HCT116 (cell line): ENCODE measurements at regions not wholly inside any gene's neighbourhood (a gene's known extent, or its start where the extent isn't known, plus 50 kb on each side); places are given as distances from the start of the nearest gene placed in this dataset.

Experiments used
- ATAC-seq: fragments of 200-7000 bp; cut with Tn5 transposase; 2 replicates; pipeline ENCODE4 v1.9.1; 2020; ENCODE audit warnings: mild to moderate bottlenecking, moderate library complexity
- BruUV-seq: library from RNA; stranded (reverse); fragments of 400-500 nt; replicated peaks from 2 replicates; lab custom pipeline; 2021; lab: Mats Ljungman, UMichigan
- CTCF ChIA-PET: fragments of 300-600 bp; sonication (Branson Sonifier 250); formaldehyde crosslinking; loops from one replicate; lab custom pipeline; 2021; ENCODE audit warnings: antibody characterized with exemption; lab: Charles Lee
- POLR2A ChIA-PET: fragments of 300-600, 350-600 bp; sonication (Branson Sonifier 250); formaldehyde crosslinking; loops from one replicate; lab custom pipeline; 2021; ENCODE audit warnings: antibody characterized with exemption; lab: Charles Lee
- RAD21 ChIA-PET, 2 experiments: fragments of 300-600 bp; sonication (Branson Sonifier 250); formaldehyde crosslinking; loops; one replicate each; lab custom pipeline; 2023; ENCODE audit warnings: low total read pairs in 2 of 2; ENCODE audit not compliant: uncharacterized antibody in 2 of 2, unreplicated experiment in 2 of 2, low non-redundant PET in 1 of 2; lab: Charles Lee
- DNase-seq: peaks from one replicate; pipeline ENCODE4 v3.0.0-alpha.2; 2010; ENCODE audit warnings: low read depth, low spot score
- H2AFZ ChIP-seq: fragments of 200-600 bp; shearing (Covaris generic), sonication (generic); 2 replicates; pipeline ENCODE4 v1.6.1; 2017; ENCODE audit warnings: low read depth, mixed run types, mixed read lengths, antibody characterized with exemption, low read length; ENCODE audit not compliant: poor library complexity, severe bottlenecking
- H3K27ac ChIP-seq: 2 replicates; pipeline ENCODE4 v1.5.1; 2012; ENCODE audit warnings: low read depth, low read length
- H3K27me3 ChIP-seq: fragments of 200-600 bp; sonication (generic); 2 replicates; pipeline ENCODE4 v1.6.1; 2016; ENCODE audit warnings: mixed run types, low read length, mixed read lengths; ENCODE audit not compliant: insufficient read depth
- H3K36me3 ChIP-seq, 2 experiments: fragments of 200-500 bp in 1 of 2; fragments of 200-600 bp in 1 of 2; sonication (Bioruptor generic) in 1 of 2; sonication (generic) in 1 of 2; 2 replicates each; pipeline versions ENCODE4 v1.5.1 to v1.6.1; 2014 to 2016; ENCODE audit warnings: low read length in 2 of 2, inconsistent platforms in 1 of 2, mixed read lengths in 1 of 2, mixed run types in 1 of 2; ENCODE audit not compliant: insufficient read depth in 2 of 2, control insufficient read depth in 1 of 2
- H3K4me1 ChIP-seq, 2 experiments: fragments of 200-600 bp in 1 of 2; sonication (generic) in 1 of 2; 2 replicates each; pipeline versions ENCODE4 v1.5.1 to v1.6.1; 2012 to 2017; ENCODE audit warnings: low read length in 2 of 2, inconsistent platforms in 1 of 2, mild to moderate bottlenecking in 1 of 2, mixed read lengths in 1 of 2, mixed run types in 1 of 2, moderate library complexity in 1 of 2; ENCODE audit not compliant: insufficient read depth in 2 of 2, control insufficient read depth in 1 of 2
- H3K4me2 ChIP-seq: fragments of 200-600 bp; sonication (generic); 2 replicates; pipeline ENCODE4 v1.6.1; 2017; ENCODE audit warnings: mixed run types, low read length, mixed read lengths
- H3K4me3 ChIP-seq, 2 experiments: fragments of 200-600 bp in 1 of 2; sonication (generic) in 1 of 2; replicated peaks in 1 of 2; 2 replicates each; pipeline ENCODE4 v1.5.1; 2011 to 2016; ENCODE audit warnings: low read length in 2 of 2, control low read depth in 1 of 2, low read depth in 1 of 2, mild to moderate bottlenecking in 1 of 2, mixed read lengths in 1 of 2, mixed run types in 1 of 2
- H3K79me2 ChIP-seq: fragments of 200-600 bp; sonication (generic); 2 replicates; pipeline ENCODE4 v1.6.1; 2017; ENCODE audit warnings: mild to moderate bottlenecking, mixed run types, low read length, moderate library complexity, mixed read lengths; ENCODE audit not compliant: insufficient read depth
- H3K9ac ChIP-seq: fragments of 200-600 bp; sonication (generic); 2 replicates; pipeline ENCODE4 v1.6.1; 2016; ENCODE audit warnings: low read length, mixed read lengths
- H3K9me2 ChIP-seq: fragments of 200-600 bp; sonication (generic), shearing (Covaris generic); 2 replicates; pipeline ENCODE4 v1.6.1; 2017; ENCODE audit warnings: mixed run types, mild to moderate bottlenecking, moderate library complexity; ENCODE audit not compliant: insufficient read depth
- H3K9me3 ChIP-seq, 2 experiments: fragments of 200-500 bp in 1 of 2; fragments of 200-600 bp in 1 of 2; sonication (Bioruptor generic) in 1 of 2; sonication (generic) in 1 of 2; 2 replicates each; pipeline ENCODE4 v1.6.1; 2014 to 2017; ENCODE audit warnings: low read length in 2 of 2, mixed read lengths in 2 of 2, inconsistent platforms in 1 of 2, low read depth in 1 of 2, mild to moderate bottlenecking in 1 of 2, mixed run types in 1 of 2, moderate library complexity in 1 of 2; ENCODE audit not compliant: control insufficient read depth in 1 of 2, insufficient read depth in 1 of 2
- H4K20me1 ChIP-seq: fragments of 200-600 bp; sonication (generic), shearing (Covaris generic); 2 replicates; pipeline ENCODE4 v1.6.1; 2017; ENCODE audit warnings: mixed run types, mild to moderate bottlenecking, moderate library complexity; ENCODE audit not compliant: insufficient read depth
- CBX3 ChIP-seq: IDR thresholded peaks from 2 replicates; pipeline ENCODE4 v1.6.1; 2012; ENCODE audit warnings: low read depth
- CEBPB ChIP-seq: IDR thresholded peaks from 2 replicates; pipeline ENCODE4 v1.6.1; 2012; ENCODE audit warnings: low read depth
- EGR1 ChIP-seq: IDR thresholded peaks from 2 replicates; pipeline ENCODE4 v1.6.1; 2012; ENCODE audit warnings: low read depth
- EZH2 ChIP-seq: fragments of 200-600 bp; sonication (generic); IDR thresholded peaks from 2 replicates; pipeline ENCODE4 v1.6.1; 2017; ENCODE audit warnings: antibody characterized with exemption, mixed run types
- EZH2phosphoT487 ChIP-seq: fragments of 200-600 bp; IDR thresholded peaks from 2 replicates; pipeline ENCODE4 v1.6.1; 2018; ENCODE audit warnings: antibody characterized with exemption, borderline replicate concordance
- FOSL1 ChIP-seq: IDR thresholded peaks from 2 replicates; pipeline ENCODE4 v1.6.1; 2012; ENCODE audit warnings: low read depth
- POLR2AphosphoS5 ChIP-seq: IDR thresholded peaks from 2 replicates; pipeline ENCODE4 v1.6.1; 2011; ENCODE audit warnings: mild to moderate bottlenecking, low read depth, low read length, moderate library complexity
- RAD21 ChIP-seq: IDR thresholded peaks from 2 replicates; pipeline ENCODE4 v1.6.1; 2012; ENCODE audit warnings: low read depth, mild to moderate bottlenecking
- REST ChIP-seq: IDR thresholded peaks from 2 replicates; pipeline ENCODE4 v1.6.1; 2012; ENCODE audit warnings: low read depth
- SIN3A ChIP-seq: IDR thresholded peaks from 2 replicates; pipeline ENCODE4 v1.6.1; 2012; ENCODE audit warnings: low read depth
- SP1 ChIP-seq: IDR thresholded peaks from 2 replicates; pipeline ENCODE4 v1.6.1; 2012; ENCODE audit warnings: low read depth
- SRF ChIP-seq: IDR thresholded peaks from 2 replicates; pipeline ENCODE4 v1.6.1; 2012; ENCODE audit warnings: low read depth
- TCF7L2 ChIP-seq: IDR thresholded peaks from 2 replicates; pipeline ENCODE4 v1.7.0; 2011; ENCODE audit warnings: borderline replicate concordance, inconsistent platforms; ENCODE audit not compliant: insufficient read depth, insufficient read length; ENCODE audit errors: extremely low read depth
- YY1 ChIP-seq: IDR thresholded peaks from 2 replicates; pipeline ENCODE4 v1.6.1; 2011; ENCODE audit warnings: low read length, low read depth, moderate library complexity, mild to moderate bottlenecking; ENCODE audit not compliant: insufficient replicate concordance; ENCODE audit errors: extremely low read depth
- ZFX ChIP-seq: fragments of 450-650 bp; IDR thresholded peaks from 2 replicates; pipeline ENCODE4 v1.6.1; 2017
- ZNF274 ChIP-seq: fragments of 200-500 bp; sonication (Bioruptor generic); IDR thresholded peaks from 2 replicates; pipeline ENCODE4 v1.6.1; 2014; ENCODE audit warnings: mild to moderate bottlenecking, low read depth, low read length, inconsistent platforms
- intact Hi-C: fragments of 100-400 bp; cut with micrococcal nuclease; formaldehyde crosslinking; loops from 2 replicates; pipeline ENCODE4 v1.10.0; 2022
- TF ChIP-seq, protein P1 (sequence below): IDR thresholded peaks from 2 replicates; pipeline ENCODE4 v1.6.1; 2012
- TF ChIP-seq, protein P2 (sequence below), 3 experiments: fragments of 200-600 bp in 1 of 3; sonication (generic) in 1 of 3; IDR thresholded peaks in 2 of 3; conservative IDR thresholded peaks in 1 of 3; 2 replicates each; pipeline ENCODE4 v1.5.1; 2012 to 2017; ENCODE audit warnings: low read depth in 2 of 3, low read length in 2 of 3, antibody characterized with exemption in 1 of 3, borderline replicate concordance in 1 of 3, control low read depth in 1 of 3, mild to moderate bottlenecking in 1 of 3, mixed read lengths in 1 of 3, mixed run types in 1 of 3, moderate library complexity in 1 of 3; ENCODE audit not compliant: insufficient read depth in 1 of 3
- TF ChIP-seq, protein P3 (sequence below): IDR thresholded peaks from 2 replicates; pipeline ENCODE4 v1.6.1; 2011; ENCODE audit warnings: mild to moderate bottlenecking, low read length, moderate library complexity; ENCODE audit not compliant: insufficient replicate concordance; ENCODE audit errors: extremely low read depth

- Histone ChIP-seq H3K4me1 (no peaks in the 10 kb centered on the region), H3K9me2 (no peaks in the 10 kb centered on the region), H4K20me1 (no peaks in the 10 kb centered on the region), H2AFZ (no peak overlapping the region), H3K27me3 (no peaks in the 10 kb centered on the region), H3K27ac (no peak overlapping the region)
- ChIA-PET RAD21 (no interaction called here), CTCF (no interaction called here), POLR2A (no interaction called here)
- no TSS peak for BruUV-seq
- no peak for TF ChIP-seq REST
- no peak for TF ChIP-seq ZFX
- TF ChIP-seq SP1: no peak
- TF ChIP-seq POLR2AphosphoS5: no peak
- TF ChIP-seq CEBPB: no peak
- no peak for TF ChIP-seq TCF7L2
- no peak for TF ChIP-seq EZH2
- TF ChIP-seq RAD21: no peak
- no peak for TF ChIP-seq FOSL1
- TF ChIP-seq, protein P1, sequence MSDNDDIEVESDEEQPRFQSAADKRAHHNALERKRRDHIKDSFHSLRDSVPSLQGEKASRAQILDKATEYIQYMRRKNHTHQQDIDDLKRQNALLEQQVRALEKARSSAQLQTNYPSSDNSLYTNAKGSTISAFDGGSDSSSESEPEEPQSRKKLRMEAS: no peak
- TF ChIP-seq, protein P2, sequence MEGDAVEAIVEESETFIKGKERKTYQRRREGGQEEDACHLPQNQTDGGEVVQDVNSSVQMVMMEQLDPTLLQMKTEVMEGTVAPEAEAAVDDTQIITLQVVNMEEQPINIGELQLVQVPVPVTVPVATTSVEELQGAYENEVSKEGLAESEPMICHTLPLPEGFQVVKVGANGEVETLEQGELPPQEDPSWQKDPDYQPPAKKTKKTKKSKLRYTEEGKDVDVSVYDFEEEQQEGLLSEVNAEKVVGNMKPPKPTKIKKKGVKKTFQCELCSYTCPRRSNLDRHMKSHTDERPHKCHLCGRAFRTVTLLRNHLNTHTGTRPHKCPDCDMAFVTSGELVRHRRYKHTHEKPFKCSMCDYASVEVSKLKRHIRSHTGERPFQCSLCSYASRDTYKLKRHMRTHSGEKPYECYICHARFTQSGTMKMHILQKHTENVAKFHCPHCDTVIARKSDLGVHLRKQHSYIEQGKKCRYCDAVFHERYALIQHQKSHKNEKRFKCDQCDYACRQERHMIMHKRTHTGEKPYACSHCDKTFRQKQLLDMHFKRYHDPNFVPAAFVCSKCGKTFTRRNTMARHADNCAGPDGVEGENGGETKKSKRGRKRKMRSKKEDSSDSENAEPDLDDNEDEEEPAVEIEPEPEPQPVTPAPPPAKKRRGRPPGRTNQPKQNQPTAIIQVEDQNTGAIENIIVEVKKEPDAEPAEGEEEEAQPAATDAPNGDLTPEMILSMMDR (IDR thresholded peaks at IDR 0.05 in 2 of 3, conservative IDR thresholded peaks at IDR 0.05 in 1 of 3; ENCODE audit: borderline replicate concordance in 1 of 3, insufficient read depth in 1 of 3, low read depth in 2 of 3, low read length in 2 of 3): no peak
- no peak for TF ChIP-seq EZH2phosphoT487
- no peak for TF ChIP-seq SIN3A
- no peak for TF ChIP-seq EGR1
- TF ChIP-seq, protein P3, sequence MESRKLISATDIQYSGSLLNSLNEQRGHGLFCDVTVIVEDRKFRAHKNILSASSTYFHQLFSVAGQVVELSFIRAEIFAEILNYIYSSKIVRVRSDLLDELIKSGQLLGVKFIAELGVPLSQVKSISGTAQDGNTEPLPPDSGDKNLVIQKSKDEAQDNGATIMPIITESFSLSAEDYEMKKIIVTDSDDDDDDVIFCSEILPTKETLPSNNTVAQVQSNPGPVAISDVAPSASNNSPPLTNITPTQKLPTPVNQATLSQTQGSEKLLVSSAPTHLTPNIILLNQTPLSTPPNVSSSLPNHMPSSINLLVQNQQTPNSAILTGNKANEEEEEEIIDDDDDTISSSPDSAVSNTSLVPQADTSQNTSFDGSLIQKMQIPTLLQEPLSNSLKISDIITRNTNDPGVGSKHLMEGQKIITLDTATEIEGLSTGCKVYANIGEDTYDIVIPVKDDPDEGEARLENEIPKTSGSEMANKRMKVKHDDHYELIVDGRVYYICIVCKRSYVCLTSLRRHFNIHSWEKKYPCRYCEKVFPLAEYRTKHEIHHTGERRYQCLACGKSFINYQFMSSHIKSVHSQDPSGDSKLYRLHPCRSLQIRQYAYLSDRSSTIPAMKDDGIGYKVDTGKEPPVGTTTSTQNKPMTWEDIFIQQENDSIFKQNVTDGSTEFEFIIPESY: no peak
- no peak for TF ChIP-seq CBX3
- no peak for TF ChIP-seq YY1
- TF ChIP-seq SRF: no peak
- TF ChIP-seq ZNF274: no peak
- TF ChIP-seq, all 23 proteins: peak for 0
- H3K4me2 ChIP-seq: no peak overlapping the region
- ATAC-seq (no peak), DNase-seq (no peak)
- H3K9me3 ChIP-seq: no peaks in the 10 kb centered on the region
- H3K79me2 ChIP-seq: no peaks in the 10 kb centered on the region
- H3K4me3 ChIP-seq: no peak overlapping the region
- no peak overlapping the region for H3K9ac ChIP-seq
- H3K36me3 ChIP-seq: no peaks in the 10 kb centered on the region
- intact Hi-C loops: no loop called here
These were observed 99.1 kb downstream of the PJA1 start for GRCh38 chrX:69066021-69066757.
